HCT116 (cell line): ENCODE measurements at regions not wholly inside any gene's neighbourhood (a gene's known extent, or its start where the extent isn't known, plus 50 kb on each side); places are given as distances from the start of the nearest gene placed in this dataset.

Source experiments
- ATAC-seq: fragments of 200-7000 bp; cut with Tn5 transposase; 2 replicates; pipeline ENCODE4 v1.9.1; 2020; ENCODE audit warnings: mild to moderate bottlenecking, moderate library complexity
- BruUV-seq: library from RNA; stranded (reverse); fragments of 400-500 nt; replicated peaks from 2 replicates; lab custom pipeline; 2021; lab: Mats Ljungman, UMichigan
- CTCF ChIA-PET: fragments of 300-600 bp; sonication (Branson Sonifier 250); formaldehyde crosslinking; loops from one replicate; lab custom pipeline; 2021; ENCODE audit warnings: antibody characterized with exemption; lab: Charles Lee
- POLR2A ChIA-PET: fragments of 300-600, 350-600 bp; sonication (Branson Sonifier 250); formaldehyde crosslinking; loops from one replicate; lab custom pipeline; 2021; ENCODE audit warnings: antibody characterized with exemption; lab: Charles Lee
- RAD21 ChIA-PET, 2 experiments: fragments of 300-600 bp; sonication (Branson Sonifier 250); formaldehyde crosslinking; loops; one replicate each; lab custom pipeline; 2023; ENCODE audit warnings: low total read pairs in 2 of 2; ENCODE audit not compliant: uncharacterized antibody in 2 of 2, unreplicated experiment in 2 of 2, low non-redundant PET in 1 of 2; lab: Charles Lee
- DNase-seq: peaks from one replicate; pipeline ENCODE4 v3.0.0-alpha.2; 2010; ENCODE audit warnings: low read depth, low spot score
- H2AFZ ChIP-seq: fragments of 200-600 bp; shearing (Covaris generic), sonication (generic); 2 replicates; pipeline ENCODE4 v1.6.1; 2017; ENCODE audit warnings: low read depth, mixed run types, mixed read lengths, antibody characterized with exemption, low read length; ENCODE audit not compliant: poor library complexity, severe bottlenecking
- H3K27ac ChIP-seq: 2 replicates; pipeline ENCODE4 v1.5.1; 2012; ENCODE audit warnings: low read depth, low read length
- H3K27me3 ChIP-seq: fragments of 200-600 bp; sonication (generic); 2 replicates; pipeline ENCODE4 v1.6.1; 2016; ENCODE audit warnings: mixed run types, low read length, mixed read lengths; ENCODE audit not compliant: insufficient read depth
- H3K36me3 ChIP-seq, 2 experiments: fragments of 200-500 bp in 1 of 2; fragments of 200-600 bp in 1 of 2; sonication (Bioruptor generic) in 1 of 2; sonication (generic) in 1 of 2; 2 replicates each; pipeline versions ENCODE4 v1.5.1 to v1.6.1; 2014 to 2016; ENCODE audit warnings: low read length in 2 of 2, inconsistent platforms in 1 of 2, mixed read lengths in 1 of 2, mixed run types in 1 of 2; ENCODE audit not compliant: insufficient read depth in 2 of 2, control insufficient read depth in 1 of 2
- H3K4me1 ChIP-seq, 2 experiments: fragments of 200-600 bp in 1 of 2; sonication (generic) in 1 of 2; 2 replicates each; pipeline versions ENCODE4 v1.5.1 to v1.6.1; 2012 to 2017; ENCODE audit warnings: low read length in 2 of 2, inconsistent platforms in 1 of 2, mild to moderate bottlenecking in 1 of 2, mixed read lengths in 1 of 2, mixed run types in 1 of 2, moderate library complexity in 1 of 2; ENCODE audit not compliant: insufficient read depth in 2 of 2, control insufficient read depth in 1 of 2
- H3K4me2 ChIP-seq: fragments of 200-600 bp; sonication (generic); 2 replicates; pipeline ENCODE4 v1.6.1; 2017; ENCODE audit warnings: mixed run types, low read length, mixed read lengths
- H3K4me3 ChIP-seq, 2 experiments: fragments of 200-600 bp in 1 of 2; sonication (generic) in 1 of 2; replicated peaks in 1 of 2; 2 replicates each; pipeline ENCODE4 v1.5.1; 2011 to 2016; ENCODE audit warnings: low read length in 2 of 2, control low read depth in 1 of 2, low read depth in 1 of 2, mild to moderate bottlenecking in 1 of 2, mixed read lengths in 1 of 2, mixed run types in 1 of 2
- H3K79me2 ChIP-seq: fragments of 200-600 bp; sonication (generic); 2 replicates; pipeline ENCODE4 v1.6.1; 2017; ENCODE audit warnings: mild to moderate bottlenecking, mixed run types, low read length, moderate library complexity, mixed read lengths; ENCODE audit not compliant: insufficient read depth
- H3K9ac ChIP-seq: fragments of 200-600 bp; sonication (generic); 2 replicates; pipeline ENCODE4 v1.6.1; 2016; ENCODE audit warnings: low read length, mixed read lengths
- H3K9me2 ChIP-seq: fragments of 200-600 bp; sonication (generic), shearing (Covaris generic); 2 replicates; pipeline ENCODE4 v1.6.1; 2017; ENCODE audit warnings: mixed run types, mild to moderate bottlenecking, moderate library complexity; ENCODE audit not compliant: insufficient read depth
- H3K9me3 ChIP-seq, 2 experiments: fragments of 200-500 bp in 1 of 2; fragments of 200-600 bp in 1 of 2; sonication (Bioruptor generic) in 1 of 2; sonication (generic) in 1 of 2; 2 replicates each; pipeline ENCODE4 v1.6.1; 2014 to 2017; ENCODE audit warnings: low read length in 2 of 2, mixed read lengths in 2 of 2, inconsistent platforms in 1 of 2, low read depth in 1 of 2, mild to moderate bottlenecking in 1 of 2, mixed run types in 1 of 2, moderate library complexity in 1 of 2; ENCODE audit not compliant: control insufficient read depth in 1 of 2, insufficient read depth in 1 of 2
- H4K20me1 ChIP-seq: fragments of 200-600 bp; sonication (generic), shearing (Covaris generic); 2 replicates; pipeline ENCODE4 v1.6.1; 2017; ENCODE audit warnings: mixed run types, mild to moderate bottlenecking, moderate library complexity; ENCODE audit not compliant: insufficient read depth
- CEBPB ChIP-seq: IDR thresholded peaks from 2 replicates; pipeline ENCODE4 v1.6.1; 2012; ENCODE audit warnings: low read depth
- EGR1 ChIP-seq: IDR thresholded peaks from 2 replicates; pipeline ENCODE4 v1.6.1; 2012; ENCODE audit warnings: low read depth
- ELF1 ChIP-seq: IDR thresholded peaks from 2 replicates; pipeline ENCODE4 v1.6.1; 2012; ENCODE audit warnings: low read depth, borderline replicate concordance
- EZH2 ChIP-seq: fragments of 200-600 bp; sonication (generic); IDR thresholded peaks from 2 replicates; pipeline ENCODE4 v1.6.1; 2017; ENCODE audit warnings: antibody characterized with exemption, mixed run types
- EZH2phosphoT487 ChIP-seq: fragments of 200-600 bp; IDR thresholded peaks from 2 replicates; pipeline ENCODE4 v1.6.1; 2018; ENCODE audit warnings: antibody characterized with exemption, borderline replicate concordance
- JUND ChIP-seq: IDR thresholded peaks from 2 replicates; pipeline ENCODE4 v1.6.1; 2012
- POLR2A ChIP-seq: IDR thresholded peaks from 2 replicates; pipeline ENCODE4 v1.7.0; 2011; ENCODE audit warnings: borderline replicate concordance; ENCODE audit not compliant: insufficient read depth, insufficient read length; ENCODE audit errors: extremely low read depth
- POLR2AphosphoS5 ChIP-seq: IDR thresholded peaks from 2 replicates; pipeline ENCODE4 v1.6.1; 2011; ENCODE audit warnings: mild to moderate bottlenecking, low read depth, low read length, moderate library complexity
- RAD21 ChIP-seq: IDR thresholded peaks from 2 replicates; pipeline ENCODE4 v1.6.1; 2012; ENCODE audit warnings: low read depth, mild to moderate bottlenecking
- SIN3A ChIP-seq: IDR thresholded peaks from 2 replicates; pipeline ENCODE4 v1.6.1; 2012; ENCODE audit warnings: low read depth
- SRF ChIP-seq: IDR thresholded peaks from 2 replicates; pipeline ENCODE4 v1.6.1; 2012; ENCODE audit warnings: low read depth
- YY1 ChIP-seq: IDR thresholded peaks from 2 replicates; pipeline ENCODE4 v1.6.1; 2011; ENCODE audit warnings: low read length, low read depth, moderate library complexity, mild to moderate bottlenecking; ENCODE audit not compliant: insufficient replicate concordance; ENCODE audit errors: extremely low read depth
- ZFX ChIP-seq: fragments of 450-650 bp; IDR thresholded peaks from 2 replicates; pipeline ENCODE4 v1.6.1; 2017
- ZNF274 ChIP-seq: fragments of 200-500 bp; sonication (Bioruptor generic); IDR thresholded peaks from 2 replicates; pipeline ENCODE4 v1.6.1; 2014; ENCODE audit warnings: mild to moderate bottlenecking, low read depth, low read length, inconsistent platforms
- intact Hi-C: fragments of 100-400 bp; cut with micrococcal nuclease; formaldehyde crosslinking; loops from 2 replicates; pipeline ENCODE4 v1.10.0; 2022
- TF ChIP-seq, protein P1 (sequence below): IDR thresholded peaks from 2 replicates; pipeline ENCODE4 v1.6.1; 2012
- TF ChIP-seq, protein P2 (sequence below): IDR thresholded peaks from 2 replicates; pipeline ENCODE4 v1.6.1; 2012; ENCODE audit warnings: low read depth
- TF ChIP-seq, protein P3 (sequence below): IDR thresholded peaks from 2 replicates; pipeline ENCODE4 v1.6.1; 2011; ENCODE audit warnings: mild to moderate bottlenecking, low read length, moderate library complexity; ENCODE audit not compliant: insufficient replicate concordance; ENCODE audit errors: extremely low read depth
- TF ChIP-seq, protein P4 (sequence below): IDR thresholded peaks from 2 replicates; pipeline ENCODE4 v1.6.1; 2012

DNA sequence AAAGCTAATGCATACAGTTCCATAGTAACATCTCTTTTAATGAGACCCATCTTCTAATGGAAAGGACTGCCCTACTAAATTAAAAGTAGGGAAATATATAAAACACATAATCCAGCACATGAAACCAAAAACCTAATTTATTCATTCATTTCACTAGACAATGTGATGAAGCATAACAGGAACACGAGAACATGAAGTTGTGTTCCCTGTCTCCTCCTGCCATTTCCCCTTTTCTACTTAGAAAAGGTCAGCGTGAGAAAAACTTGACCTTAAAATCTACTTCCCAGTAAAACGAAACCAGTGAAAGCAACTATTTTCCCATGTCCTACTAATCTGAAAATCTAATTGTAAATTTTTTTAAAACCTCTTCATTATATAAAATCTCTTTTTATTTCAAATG lies 847.5 kb downstream of the TLE1 start:
- TF ChIP-seq CEBPB: no peak
- TF ChIP-seq RAD21: no peak
- TF ChIP-seq EZH2: no peak
- TF ChIP-seq, protein P1, sequence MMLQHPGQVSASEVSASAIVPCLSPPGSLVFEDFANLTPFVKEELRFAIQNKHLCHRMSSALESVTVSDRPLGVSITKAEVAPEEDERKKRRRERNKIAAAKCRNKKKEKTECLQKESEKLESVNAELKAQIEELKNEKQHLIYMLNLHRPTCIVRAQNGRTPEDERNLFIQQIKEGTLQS: no peak
- no peak for TF ChIP-seq SIN3A
- TF ChIP-seq, protein P2, sequence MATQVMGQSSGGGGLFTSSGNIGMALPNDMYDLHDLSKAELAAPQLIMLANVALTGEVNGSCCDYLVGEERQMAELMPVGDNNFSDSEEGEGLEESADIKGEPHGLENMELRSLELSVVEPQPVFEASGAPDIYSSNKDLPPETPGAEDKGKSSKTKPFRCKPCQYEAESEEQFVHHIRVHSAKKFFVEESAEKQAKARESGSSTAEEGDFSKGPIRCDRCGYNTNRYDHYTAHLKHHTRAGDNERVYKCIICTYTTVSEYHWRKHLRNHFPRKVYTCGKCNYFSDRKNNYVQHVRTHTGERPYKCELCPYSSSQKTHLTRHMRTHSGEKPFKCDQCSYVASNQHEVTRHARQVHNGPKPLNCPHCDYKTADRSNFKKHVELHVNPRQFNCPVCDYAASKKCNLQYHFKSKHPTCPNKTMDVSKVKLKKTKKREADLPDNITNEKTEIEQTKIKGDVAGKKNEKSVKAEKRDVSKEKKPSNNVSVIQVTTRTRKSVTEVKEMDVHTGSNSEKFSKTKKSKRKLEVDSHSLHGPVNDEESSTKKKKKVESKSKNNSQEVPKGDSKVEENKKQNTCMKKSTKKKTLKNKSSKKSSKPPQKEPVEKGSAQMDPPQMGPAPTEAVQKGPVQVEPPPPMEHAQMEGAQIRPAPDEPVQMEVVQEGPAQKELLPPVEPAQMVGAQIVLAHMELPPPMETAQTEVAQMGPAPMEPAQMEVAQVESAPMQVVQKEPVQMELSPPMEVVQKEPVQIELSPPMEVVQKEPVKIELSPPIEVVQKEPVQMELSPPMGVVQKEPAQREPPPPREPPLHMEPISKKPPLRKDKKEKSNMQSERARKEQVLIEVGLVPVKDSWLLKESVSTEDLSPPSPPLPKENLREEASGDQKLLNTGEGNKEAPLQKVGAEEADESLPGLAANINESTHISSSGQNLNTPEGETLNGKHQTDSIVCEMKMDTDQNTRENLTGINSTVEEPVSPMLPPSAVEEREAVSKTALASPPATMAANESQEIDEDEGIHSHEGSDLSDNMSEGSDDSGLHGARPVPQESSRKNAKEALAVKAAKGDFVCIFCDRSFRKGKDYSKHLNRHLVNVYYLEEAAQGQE: no peak
- no peak for TF ChIP-seq YY1
- no peak for TF ChIP-seq ZFX
- no peak for TF ChIP-seq JUND
- no peak for TF ChIP-seq ELF1
- TF ChIP-seq POLR2AphosphoS5: no peak
- no peak for TF ChIP-seq EZH2phosphoT487
- no peak for TF ChIP-seq ZNF274
- no peak for TF ChIP-seq SRF
- TF ChIP-seq, protein P3, sequence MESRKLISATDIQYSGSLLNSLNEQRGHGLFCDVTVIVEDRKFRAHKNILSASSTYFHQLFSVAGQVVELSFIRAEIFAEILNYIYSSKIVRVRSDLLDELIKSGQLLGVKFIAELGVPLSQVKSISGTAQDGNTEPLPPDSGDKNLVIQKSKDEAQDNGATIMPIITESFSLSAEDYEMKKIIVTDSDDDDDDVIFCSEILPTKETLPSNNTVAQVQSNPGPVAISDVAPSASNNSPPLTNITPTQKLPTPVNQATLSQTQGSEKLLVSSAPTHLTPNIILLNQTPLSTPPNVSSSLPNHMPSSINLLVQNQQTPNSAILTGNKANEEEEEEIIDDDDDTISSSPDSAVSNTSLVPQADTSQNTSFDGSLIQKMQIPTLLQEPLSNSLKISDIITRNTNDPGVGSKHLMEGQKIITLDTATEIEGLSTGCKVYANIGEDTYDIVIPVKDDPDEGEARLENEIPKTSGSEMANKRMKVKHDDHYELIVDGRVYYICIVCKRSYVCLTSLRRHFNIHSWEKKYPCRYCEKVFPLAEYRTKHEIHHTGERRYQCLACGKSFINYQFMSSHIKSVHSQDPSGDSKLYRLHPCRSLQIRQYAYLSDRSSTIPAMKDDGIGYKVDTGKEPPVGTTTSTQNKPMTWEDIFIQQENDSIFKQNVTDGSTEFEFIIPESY: no peak
- TF ChIP-seq, protein P4, sequence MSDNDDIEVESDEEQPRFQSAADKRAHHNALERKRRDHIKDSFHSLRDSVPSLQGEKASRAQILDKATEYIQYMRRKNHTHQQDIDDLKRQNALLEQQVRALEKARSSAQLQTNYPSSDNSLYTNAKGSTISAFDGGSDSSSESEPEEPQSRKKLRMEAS: no peak
- no peak for TF ChIP-seq EGR1
- TF ChIP-seq POLR2A: no peak
- no peaks in the 10 kb centered on the region for H3K27me3 ChIP-seq
- BruUV-seq: no TSS peak
- ATAC-seq: no peak
- no peak overlapping the region for H2AFZ ChIP-seq
- no peaks in the 10 kb centered on the region for H3K36me3 ChIP-seq
- intact Hi-C loops: no loop called here
- RAD21 ChIA-PET: no interaction called here
- no peak overlapping the region for H3K4me3 ChIP-seq
- POLR2A ChIA-PET: no interaction called here
- H3K79me2 ChIP-seq: no peaks in the 10 kb centered on the region
- H4K20me1 ChIP-seq: no peaks in the 10 kb centered on the region
- no peaks in the 10 kb centered on the region for H3K9me2 ChIP-seq
- H3K27ac ChIP-seq: no peak overlapping the region
- CTCF ChIA-PET: no interaction called here
- no peak for DNase-seq
- H3K4me2 ChIP-seq: no peak overlapping the region
- H3K9me3 ChIP-seq: peaks cover 0 to 3% of the 10 kb centered on the region in 2 experiments; a peak in 2 of 4 replicates
- H3K4me1 ChIP-seq: no peaks in the 10 kb centered on the region
- H3K9ac ChIP-seq: no peak overlapping the region
